ENCODE measurements at regions not wholly inside any gene's neighbourhood (a gene's known extent, or its start where the extent isn't known, plus 50 kb on each side); places are given as distances from the start of the nearest gene placed in this dataset.

DNA sequence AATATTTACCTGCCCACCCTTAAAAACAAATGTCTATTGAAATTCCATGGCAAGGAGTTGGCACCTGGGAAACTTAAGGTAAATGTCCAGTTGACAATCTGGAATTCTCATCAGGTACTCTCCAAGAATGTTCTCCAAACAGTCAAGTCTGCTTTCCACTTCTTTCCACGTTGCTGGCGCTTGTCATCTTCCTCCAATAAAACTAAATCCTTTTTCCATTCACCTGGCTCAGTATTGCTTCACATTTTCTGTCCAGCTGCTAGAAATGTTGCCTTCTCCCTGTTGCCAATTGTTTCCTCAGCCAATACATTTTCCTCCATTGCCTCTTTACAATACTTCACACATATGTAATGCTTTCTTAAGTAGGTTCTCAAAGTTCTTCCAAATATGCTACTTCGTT lies 1288.1 kb upstream of the MAP3K7 start:
- ATAC-seq: no peak

- no peak for ATAC-seq
Measured at GRCh38 chr6:91868539-91869202, 1281.8 kb upstream of the MAP3K7 start.

GRCh38 chr6:91865889-91866288 lies 1279.0 kb upstream of the MAP3K7 start:
- ATAC-seq: no peak

DNA sequence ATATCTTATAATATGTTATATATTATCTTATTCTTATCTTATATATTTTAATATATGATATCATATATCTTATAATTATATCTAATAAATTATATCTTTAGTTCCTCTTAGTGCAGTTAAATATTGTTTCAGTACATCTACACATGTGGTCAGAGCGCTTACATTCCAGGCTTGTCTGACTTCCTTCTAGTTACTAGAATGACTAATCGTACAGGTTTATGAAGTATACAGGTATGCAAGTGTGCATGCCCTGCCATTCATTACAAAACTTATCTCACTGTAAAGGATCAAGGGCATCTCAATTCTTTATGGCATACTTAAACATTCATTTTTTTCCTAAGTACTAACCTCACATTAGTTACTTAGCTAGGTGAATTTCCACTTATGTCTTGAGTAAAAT lies 1278.0 kb upstream of the MAP3K7 start:
- ATAC-seq: no peak

GRCh38 chr6:91860541-91861335 lies 1273.9 kb upstream of the MAP3K7 start:
- no peak for ATAC-seq

- ATAC-seq: no peak
Measured at GRCh38 chr6:91852252-91852651, 1265.4 kb upstream of the MAP3K7 start.

DNA sequence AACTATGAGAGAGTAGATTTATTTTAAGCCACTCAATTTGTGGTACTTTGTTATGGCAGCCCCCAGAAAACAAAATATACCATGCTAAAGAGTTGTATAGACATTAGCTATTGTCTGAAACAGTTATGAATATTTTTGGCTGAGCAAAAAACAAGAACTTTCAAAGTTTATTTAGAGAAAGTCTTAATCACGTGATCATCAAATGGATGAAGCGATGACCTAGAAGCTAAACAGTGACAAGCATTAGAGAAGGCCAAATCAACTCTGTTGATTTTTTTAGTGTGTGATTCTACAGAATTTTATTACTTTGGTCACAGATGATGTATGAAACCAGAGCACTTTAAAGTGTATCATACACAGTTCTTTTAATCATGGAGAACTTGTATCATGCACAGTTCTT lies 1247.9 kb upstream of the MAP3K7 start:
- ATAC-seq: no peak

- no peak for ATAC-seq
Measured at GRCh38 chr6:91827151-91827550, 1240.3 kb upstream of the MAP3K7 start.

DNA sequence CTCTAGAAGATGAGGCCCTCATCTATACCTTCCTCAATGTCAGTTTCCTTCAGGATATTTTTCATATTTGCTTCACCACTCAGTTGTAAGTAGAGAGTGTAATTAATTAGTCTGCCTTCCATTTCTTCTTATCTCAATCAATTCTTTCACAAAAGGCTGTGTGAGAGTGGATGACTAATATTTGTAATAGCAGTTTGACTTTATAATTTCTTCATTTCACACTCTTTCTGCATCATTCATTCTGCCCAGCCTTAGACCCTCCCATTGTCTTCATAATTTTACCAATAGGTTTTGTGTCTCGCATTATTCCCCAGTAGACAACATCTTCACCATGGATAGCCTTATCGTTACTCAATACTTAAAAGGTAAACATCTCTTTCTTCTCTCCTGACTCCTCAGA lies 1239.3 kb upstream of the MAP3K7 start:
- ATAC-seq: no peak

- ATAC-seq: no peak
Measured at GRCh38 chr6:91824331-91824730, 1237.5 kb upstream of the MAP3K7 start.

- no peak for ATAC-seq
Measured at GRCh38 chr6:91822581-91822980, 1235.7 kb upstream of the MAP3K7 start.

GRCh38 chr6:91816335-91816734 lies 1229.5 kb upstream of the MAP3K7 start:
- no peak for ATAC-seq

GRCh38 chr6:91813641-91814040 lies 1226.8 kb upstream of the MAP3K7 start:
- ATAC-seq: no peak

- no peak for ATAC-seq
Measured at GRCh38 chr6:91812596-91813274, 1225.9 kb upstream of the MAP3K7 start.

- no peak for ATAC-seq
Measured at GRCh38 chr6:91804981-91805380, 1218.1 kb upstream of the MAP3K7 start.

DNA sequence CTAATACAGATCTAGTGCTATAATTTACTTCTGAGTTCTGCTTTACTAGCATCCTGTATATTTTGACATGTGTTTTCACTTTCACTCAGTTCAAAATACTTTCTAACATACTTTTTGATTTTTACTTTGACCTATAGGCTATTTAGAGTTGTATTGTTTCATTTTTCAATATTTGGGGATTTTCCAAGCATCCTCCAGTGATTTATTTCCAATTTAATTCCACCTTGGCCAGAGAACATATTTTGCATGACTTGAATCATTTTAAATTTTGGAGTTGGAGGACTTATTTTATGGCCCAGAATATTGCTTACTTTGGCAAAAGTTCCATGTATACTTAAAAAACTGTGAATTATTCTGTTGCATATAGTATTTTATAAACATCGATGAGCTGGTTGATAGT lies 1215.6 kb upstream of the MAP3K7 start:
- no peak for ATAC-seq

DNA sequence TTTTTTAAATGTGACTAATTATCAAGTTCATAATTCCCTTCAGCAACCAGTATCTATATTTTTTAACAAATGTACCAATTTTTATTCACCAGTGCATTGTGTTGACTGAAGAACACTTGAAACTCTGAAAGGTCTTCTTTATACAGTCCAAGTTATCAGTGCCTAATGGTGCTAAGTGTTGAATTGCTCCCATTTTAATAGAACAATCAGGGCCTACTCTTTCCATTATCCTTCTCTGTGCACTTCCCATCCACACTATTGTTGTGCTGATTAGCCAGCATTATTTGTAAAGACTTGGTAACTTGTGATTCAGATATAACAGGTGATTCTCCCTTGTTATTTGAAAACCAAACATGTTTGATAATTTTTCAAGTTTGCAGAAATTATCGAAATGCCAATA lies 1209.7 kb upstream of the MAP3K7 start:
- no peak for ATAC-seq

DNA sequence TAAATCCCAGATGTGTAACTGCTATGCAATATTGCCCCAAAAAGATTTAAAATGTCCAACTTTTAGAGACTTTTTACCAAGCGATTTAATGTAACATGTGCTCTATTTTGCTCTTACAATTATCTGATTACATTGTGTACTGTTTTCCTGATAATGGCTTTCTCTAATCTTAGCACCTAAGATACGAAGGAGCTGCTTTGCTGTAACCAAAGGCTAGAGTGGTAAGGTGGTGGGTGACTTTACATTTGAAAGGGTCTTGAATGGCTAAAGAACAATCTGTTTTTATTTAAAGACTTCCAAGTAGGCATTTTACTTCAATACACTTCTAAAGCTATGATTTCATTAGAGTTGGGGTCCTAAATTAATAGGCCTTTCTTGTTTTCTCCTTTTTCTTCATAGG lies 1201.6 kb upstream of the MAP3K7 start:
- ATAC-seq: no peak

DNA sequence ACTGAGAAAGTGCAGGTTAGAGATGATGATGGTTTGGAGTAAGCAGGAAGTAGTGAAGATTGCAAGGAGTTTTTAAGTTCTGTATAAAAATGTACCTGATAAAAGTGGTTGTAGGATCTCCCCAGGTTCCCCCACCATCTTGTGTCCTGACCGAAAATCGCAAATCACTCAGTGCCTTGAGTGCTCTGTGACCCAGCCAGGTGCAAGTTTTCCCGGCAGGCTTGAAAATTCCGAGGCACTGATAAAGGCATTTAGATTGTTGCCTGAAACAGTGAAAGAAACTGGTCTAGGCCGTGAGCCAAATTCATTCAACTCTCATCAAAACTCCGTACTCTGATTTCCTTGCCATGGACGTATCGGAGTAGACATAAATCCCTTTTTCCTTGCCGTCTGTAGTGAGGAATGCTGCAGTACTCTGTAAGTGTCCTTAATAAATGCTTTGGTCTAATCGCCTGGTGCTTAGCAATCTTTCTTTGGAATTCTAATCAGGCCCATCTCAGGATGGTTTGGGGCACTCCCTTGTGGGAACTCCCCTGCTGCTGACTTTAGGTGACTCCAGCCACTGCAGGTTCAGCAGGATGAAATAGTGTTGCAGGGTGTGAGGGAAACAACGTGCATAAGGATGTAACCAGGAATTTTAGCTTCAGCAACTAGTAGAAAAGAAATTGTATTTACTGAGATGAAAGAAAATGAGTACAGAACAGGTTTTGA lies 1199.8 kb upstream of the MAP3K7 start:
- no peak for ATAC-seq

- ATAC-seq: no peak
Measured at GRCh38 chr6:91782802-91783201, 1195.9 kb upstream of the MAP3K7 start.

GRCh38 chr6:91781946-91782345 lies 1195.1 kb upstream of the MAP3K7 start:
- no peak for ATAC-seq

DNA sequence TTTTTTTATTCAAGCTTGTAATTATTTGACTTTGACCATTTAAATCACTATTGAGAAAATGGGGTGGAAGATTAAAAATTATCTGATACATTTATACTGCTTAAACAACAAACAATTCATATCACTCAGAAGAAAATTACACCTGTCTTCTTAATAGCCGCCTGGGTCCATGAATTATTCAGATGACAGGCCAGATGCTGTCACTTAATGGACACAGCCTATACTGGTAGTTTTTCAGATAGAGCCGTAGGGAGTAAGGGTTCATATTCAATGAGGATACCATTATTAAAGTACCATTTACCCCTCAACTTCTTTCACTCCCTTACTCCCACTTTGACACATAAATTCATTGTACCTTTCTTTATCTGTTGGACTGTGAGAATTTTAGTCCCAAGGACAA lies 1193.4 kb upstream of the MAP3K7 start:
- ATAC-seq: no peak

GRCh38 chr6:91761621-91762020 lies 1174.7 kb upstream of the MAP3K7 start:
- ATAC-seq: no peak
